ENCODE measurements at regions not wholly inside any gene's neighbourhood (a gene's known extent, or its start where the extent isn't known, plus 50 kb on each side); places are given as distances from the start of the nearest gene placed in this dataset.

DNA sequence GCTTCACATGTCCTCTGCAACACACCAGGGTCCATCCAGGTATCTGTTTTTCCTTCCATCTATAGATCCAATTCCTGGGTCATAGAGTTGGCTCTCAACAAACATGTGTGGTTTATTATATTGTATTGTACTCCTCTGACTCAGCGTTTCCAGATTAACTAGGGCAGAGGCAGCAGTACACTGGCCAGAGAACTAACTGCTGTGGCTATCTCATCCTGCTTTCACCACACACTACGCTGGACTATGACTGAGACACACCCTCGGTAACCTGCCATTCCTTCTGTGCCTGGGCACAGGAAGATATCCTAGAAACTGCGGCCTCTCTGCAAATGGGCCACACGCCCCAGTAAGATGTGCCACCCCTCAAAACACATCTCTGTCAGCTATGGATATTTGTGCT lies 159.8 kb upstream of the STK17B start (continued):
- peak in 1 of 2 experiments; percentile 35; a peak in 1 of 4 replicates for TF ChIP-seq RCOR1 (IDR thresholded peaks at IDR 0.05; ENCODE audit: borderline replicate concordance in 1 of 2, low read depth in 2 of 2, low read length in 2 of 2)
- no peak for TF ChIP-seq NCOA1 (IDR thresholded peaks at IDR 0.05; ENCODE audit: low read depth)
- TF ChIP-seq SMARCA4 (IDR thresholded peaks at IDR 0.05), result peak; percentile 36; the same call in 1 of the 2 replicates
- TF ChIP-seq FOXP4 (CRISPR knock-in tag; IDR thresholded peaks at IDR 0.05; ENCODE audit: borderline replicate concordance), result no peak
- no peak for TF ChIP-seq COPS2 (conservative IDR thresholded peaks at IDR 0.05)
- TF ChIP-seq FOSL1 (tag; conservative IDR thresholded peaks at IDR 0.05), result peak; percentile 24; the same call in 1 of the 2 replicates
- peak; percentile 98 for TF ChIP-seq ZNF316 (IDR thresholded peaks at IDR 0.05)
- no peak for TF ChIP-seq MITF (IDR thresholded peaks at IDR 0.05)
- no peak for TF ChIP-seq ZNF586 (CRISPR knock-in tag; conservative IDR thresholded peaks at IDR 0.05)
- TF ChIP-seq MAFK (IDR thresholded peaks at IDR 0.05; ENCODE audit: low read length), result peak; percentile 88
- no peak for TF ChIP-seq L3MBTL2 (IDR thresholded peaks at IDR 0.05)
- no peak for TF ChIP-seq CHD7 (IDR thresholded peaks at IDR 0.05; ENCODE audit: low read depth, low read length)
- peak; percentile 53 for TF ChIP-seq NFE2L1 (tag; IDR thresholded peaks at IDR 0.05; ENCODE audit: borderline replicate concordance, low read depth)
- no peak for TF ChIP-seq ZNF239 (CRISPR knock-in tag; IDR thresholded peaks at IDR 0.05)
